UCSD-AML1 (cell line): ENCODE measurements at regions not wholly inside any gene's neighbourhood (a gene's known extent, or its start where the extent isn't known, plus 50 kb on each side); places are given as distances from the start of the nearest gene placed in this dataset.
A peak's percentile ranks its signal among the peaks of the same experiment; 100 is the strongest.
"Not testable (repeated sequence)": the region's sequence is repeated elsewhere in the genome, so short reads cannot be mapped to it uniquely, and the experiment has no call there.

ENCODE experiments used
- DNase-seq: peaks from one replicate; lab custom pipeline; 2025; ENCODE audit not compliant: unreplicated experiment; lab: John Stamatoyannopoulos, UW

GRCh38 chr7:88615336-88615735 lies 144.2 kb upstream of the ZNF804B start:
- DNase-seq: no peak

DNA sequence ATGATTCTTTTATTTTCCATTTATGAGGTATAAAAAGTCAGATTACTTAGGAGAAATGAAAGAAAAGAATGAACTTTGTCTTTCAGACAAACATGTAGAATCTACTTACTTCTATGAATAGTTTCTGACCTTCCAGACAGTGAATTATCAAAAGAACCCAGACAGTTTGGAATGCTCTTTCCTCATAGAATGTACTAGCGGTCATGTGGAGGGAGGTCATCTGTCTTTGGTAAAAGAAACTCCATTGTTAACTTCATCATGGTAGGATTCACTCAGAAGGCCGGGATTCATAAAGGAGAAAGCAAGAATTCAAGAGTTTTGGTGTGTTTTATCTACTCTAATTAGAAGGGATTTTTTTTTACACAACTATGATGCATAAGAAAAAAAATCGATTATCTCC lies 144.8 kb upstream of the ZNF804B start:
- DNase-seq: no peak

DNA sequence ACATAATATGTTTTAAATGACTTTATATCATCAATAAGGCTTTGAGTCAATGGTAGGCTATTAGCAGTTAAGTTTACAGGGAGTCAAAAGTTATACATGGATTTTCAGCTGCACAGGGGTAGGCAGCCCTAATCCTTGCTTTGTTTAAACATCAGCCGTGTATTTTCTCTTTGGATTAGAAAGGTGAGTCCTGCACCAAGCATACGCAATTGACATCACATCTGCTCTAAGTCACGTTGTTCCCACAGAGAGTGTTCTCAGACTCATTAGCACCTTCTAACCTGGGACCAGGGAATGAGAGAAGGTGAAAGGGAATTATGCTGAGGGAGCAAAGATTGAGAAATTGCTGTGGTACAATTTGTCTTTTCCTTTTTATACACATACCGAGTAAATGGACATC lies 148.6 kb upstream of the ZNF804B start:
- DNase-seq: no peak

- no peak for DNase-seq
Observed at GRCh38 chr7:88600695-88601094, 158.8 kb upstream of the ZNF804B start.

DNA sequence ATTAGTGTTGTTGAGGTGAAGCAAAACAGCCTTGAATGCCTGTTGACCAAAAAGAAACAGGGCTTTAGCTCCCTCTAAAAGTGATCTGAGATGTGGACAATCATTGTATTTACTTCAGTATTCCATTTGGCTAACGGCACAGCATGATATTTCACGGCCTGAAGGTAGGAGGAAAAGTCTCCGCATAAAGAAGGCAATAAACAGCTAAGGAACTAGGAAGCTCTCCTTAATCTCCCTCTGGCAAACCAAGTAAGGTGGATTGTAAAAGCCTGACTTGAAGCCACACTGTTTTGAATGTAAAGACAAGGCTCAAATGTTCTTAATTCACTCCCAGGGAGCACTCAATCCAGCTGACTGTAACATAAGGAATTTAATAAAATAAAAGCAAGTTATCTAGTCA lies 160.0 kb upstream of the ZNF804B start:
- DNase-seq: no peak

DNA sequence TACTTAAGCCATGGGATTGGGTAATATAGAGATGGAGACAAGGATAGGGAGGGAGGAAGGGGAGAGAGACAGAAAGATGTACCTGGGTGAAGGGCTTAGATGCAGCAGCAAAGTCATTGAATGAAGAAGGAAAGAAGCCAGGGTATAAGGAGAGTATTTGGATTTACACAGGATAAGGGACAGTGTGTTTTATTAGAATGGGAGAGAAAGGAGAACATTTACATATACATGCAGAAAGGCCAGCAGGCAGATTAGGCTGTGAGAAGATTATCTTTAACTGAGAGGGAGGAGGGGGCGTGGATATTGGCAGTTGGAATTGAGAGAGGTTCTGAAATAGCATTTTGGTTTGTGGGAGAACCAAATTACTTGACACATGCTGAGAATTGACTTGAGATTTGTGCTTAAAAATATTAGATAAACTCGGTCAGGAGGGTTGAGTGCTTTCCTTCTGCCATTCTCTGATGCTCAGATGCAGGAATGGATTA lies 161.5 kb upstream of the ZNF804B start:
- no peak for DNase-seq

DNA sequence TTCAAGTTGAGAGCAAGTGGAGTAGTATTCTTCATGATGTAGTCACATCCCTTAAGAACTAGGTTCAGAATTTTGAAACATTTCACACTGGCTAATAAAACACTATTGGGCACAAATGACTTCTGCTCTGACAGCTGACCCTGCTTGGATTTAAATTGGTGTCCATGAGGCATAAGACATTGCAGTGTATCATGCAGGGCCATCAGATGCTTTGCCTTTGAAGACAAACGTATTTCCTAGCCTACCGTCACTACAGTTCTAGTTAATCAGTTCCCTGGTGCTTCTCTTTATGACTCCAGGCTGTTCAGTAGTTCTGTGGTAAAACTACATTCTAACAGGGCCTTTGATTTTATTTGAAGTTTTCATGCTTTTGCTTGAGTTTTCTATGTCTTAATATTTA lies 168.5 kb upstream of the ZNF804B start:
- DNase-seq: no peak

- DNase-seq: no peak
Observed at GRCh38 chr7:88589927-88590326, 169.6 kb upstream of the ZNF804B start.

DNA sequence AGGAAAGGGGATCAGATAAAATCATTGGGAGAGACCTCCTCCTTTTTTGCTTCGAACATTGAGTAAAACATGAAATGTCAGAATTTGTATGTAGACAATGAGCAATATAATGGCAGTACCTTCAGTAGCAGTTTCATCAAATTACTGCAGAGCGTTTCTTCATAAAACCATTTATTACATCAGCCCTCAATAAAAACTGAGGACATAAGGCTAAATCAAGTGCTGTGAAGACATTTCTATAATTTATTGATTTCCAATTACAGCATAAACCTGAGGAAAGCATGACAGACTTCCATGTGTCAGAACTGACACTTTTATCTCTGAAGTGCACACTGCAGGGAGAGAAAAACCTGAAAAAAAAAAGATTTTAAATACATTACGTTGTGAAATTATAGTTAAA lies 172.6 kb upstream of the ZNF804B start:
- DNase-seq: no peak

DNA sequence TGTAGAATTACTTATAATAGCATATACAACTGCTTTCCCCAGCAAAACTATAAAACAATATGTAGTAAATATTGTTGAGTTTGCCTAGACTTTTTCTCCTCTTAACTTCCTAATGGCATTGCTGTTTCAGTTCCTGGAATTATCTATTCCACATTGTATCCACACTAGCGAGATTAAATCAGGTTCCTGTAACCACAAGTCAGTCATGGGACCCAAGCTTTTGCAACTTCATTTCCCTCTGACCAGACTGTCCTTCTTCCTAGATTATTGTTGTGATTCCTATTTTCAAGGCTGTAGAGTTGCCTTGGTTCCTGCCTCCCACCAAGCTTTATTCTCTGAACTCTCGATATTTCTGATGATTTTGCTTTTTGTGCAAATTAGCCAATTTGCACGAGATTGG lies 173.3 kb upstream of the ZNF804B start:
- DNase-seq: no peak

DNA sequence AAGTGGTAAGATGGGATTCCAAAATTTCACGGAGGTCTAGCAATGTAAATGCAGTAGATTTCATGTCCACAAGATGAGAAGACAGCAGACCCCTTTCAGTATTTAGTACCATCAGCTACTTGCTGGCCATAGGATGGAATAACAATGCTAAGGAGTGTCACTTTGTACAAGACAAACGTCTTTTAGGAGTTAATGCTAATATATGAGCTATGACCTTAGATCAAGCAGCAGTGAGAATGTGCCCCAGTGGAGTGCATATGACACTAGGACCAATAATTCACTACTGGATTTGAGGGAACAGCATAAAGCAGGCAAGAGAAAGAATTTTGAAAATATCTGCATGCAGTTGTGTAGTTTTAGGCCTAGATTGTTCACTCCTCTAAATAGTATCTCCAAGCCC lies 182.8 kb upstream of the ZNF804B start:
- DNase-seq: no peak

DNA sequence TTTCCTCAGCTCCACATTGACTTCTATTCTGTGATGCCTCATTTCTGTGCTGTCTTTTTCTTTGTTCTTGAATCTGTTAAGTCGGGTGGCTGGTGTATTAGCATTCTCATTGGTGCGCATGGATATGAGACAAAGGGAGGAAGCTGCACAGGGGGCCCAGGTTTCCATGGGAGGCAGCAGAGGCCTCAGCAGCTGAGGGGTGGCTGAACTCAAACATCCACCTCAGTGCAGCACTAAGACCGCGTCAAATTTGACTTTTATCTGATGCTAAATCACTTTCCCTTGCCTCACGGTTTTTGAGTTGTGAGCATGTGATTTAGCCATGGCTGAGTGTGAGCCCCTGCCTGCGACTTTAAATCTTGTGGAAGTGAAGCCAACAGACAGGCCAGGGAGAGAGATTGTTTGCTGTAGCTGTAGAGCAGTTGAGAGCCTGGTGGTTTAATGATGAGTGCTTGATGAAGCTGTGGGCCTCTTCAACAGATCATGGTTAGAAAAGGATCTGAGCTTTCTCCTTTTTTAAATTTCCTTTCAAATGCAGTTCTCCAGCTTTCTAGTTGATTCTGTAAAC lies 193.3 kb upstream of the ZNF804B start:
- DNase-seq: no peak

- DNase-seq: no peak
Observed at GRCh38 chr7:88565401-88565800, 194.1 kb upstream of the ZNF804B start.

GRCh38 chr7:88556441-88556840 lies 203.1 kb upstream of the ZNF804B start:
- DNase-seq: not testable (repeated sequence)

- not testable (repeated sequence) for DNase-seq
Observed at GRCh38 chr7:88554847-88555246, 204.7 kb upstream of the ZNF804B start.

DNA sequence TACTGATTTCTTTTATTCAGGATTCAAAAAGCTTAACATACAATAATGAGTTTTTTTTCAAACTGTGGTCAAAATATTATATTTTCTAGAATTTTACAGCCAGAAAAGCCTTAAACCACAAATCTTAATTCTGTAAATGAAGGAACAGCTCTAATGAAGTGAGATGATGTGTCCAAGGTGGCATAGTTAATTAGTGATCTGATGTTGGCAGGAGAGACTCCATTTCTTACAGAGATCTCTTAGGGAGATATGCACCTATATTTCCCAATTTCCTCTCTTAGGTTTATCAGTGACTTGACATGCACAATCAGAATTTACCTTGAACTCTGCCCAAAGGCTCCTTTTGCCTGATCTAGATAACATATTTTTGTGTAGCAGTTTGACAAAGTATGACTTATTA lies 211.1 kb upstream of the ZNF804B start:
- DNase-seq: no peak

GRCh38 chr7:88546808-88547207 lies 212.7 kb upstream of the ZNF804B start:
- peak; percentile 6 for DNase-seq

DNA sequence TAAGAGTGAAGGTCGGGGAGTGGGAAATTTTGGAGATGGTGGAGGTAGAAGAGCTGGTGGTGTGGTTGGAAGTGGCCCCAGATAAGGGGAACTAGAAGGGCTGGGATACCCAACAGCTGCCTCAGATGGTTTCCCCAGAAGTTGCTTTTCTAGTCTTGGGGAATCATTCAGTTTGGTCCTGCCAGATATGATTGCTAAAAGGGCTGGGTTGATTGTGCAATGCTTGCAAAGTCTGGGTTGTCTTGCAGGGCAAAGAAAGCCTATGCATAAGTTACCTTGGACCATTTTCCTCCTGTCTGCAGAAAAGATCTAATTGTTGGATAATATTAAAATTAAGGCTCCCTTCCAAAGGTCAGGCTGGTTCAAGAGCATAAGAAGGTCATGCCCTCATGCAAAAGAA lies 213.8 kb upstream of the ZNF804B start:
- no peak for DNase-seq

- DNase-seq: no peak
Observed at GRCh38 chr7:88540012-88540411, 219.5 kb upstream of the ZNF804B start.

DNA sequence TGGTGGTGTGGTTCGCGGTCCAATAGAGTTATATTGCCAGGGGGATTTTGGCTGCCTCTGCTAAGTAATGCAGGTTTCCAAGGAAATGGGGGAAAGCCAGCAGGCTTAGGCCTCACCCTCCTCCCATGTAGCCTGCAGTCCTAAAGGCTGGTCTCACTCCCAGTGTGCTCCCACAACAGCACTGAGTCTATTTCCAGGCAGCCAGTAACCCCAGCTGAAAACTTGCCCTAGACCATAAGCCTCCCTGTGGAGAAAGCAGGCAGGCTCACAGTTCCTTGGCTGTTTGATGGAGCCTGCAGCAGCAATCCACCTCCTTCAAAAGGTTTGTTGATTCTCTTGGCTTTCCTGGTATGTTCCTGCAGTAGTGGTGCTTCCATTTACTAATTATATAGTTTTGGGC lies 220.0 kb upstream of the ZNF804B start:
- no peak for DNase-seq

DNA sequence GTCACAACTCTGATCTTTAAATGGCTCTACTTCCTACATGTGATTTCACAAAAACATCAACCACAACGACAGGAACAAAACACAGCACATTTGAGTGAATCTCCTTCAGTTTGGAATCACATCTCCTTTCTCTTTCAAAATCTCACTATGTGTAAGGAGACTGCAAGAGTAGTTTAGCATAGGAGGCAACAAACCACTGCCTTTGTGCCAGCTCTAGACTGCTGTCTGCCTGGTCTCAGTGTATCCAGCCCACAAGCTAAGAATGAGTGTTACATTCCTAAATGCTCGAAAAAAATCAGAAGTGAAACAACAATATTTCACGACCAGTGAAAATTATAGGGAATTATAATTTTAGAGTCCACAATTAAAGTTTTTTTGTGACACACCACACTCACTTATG lies 217.0 kb upstream of the STEAP4 start:
- DNase-seq: no peak

DNA sequence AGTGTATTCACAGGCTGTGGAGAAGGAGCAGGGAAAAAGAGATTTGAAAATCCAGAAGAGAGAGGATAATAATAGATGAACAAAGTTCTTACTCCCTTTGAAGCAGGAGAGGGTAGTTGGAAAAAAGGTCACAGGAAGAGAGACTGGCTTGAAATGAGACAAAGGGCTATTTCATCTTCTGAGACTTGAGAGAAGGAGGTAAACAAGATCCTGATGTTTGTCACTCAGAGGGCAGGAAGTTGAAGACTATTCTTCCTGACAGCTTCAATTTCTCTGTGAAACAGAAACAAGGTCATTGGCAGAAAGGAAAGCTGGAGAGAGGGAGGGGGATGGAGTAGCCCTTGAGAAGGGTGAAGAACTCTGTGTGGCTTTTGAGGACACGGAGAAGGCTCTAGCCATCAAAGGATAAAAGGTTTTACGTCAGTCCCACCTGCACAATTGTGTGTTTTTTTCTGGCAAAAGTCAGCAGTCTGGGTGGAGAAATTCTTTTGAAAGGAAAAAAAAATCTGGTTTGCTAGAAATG lies 216.1 kb upstream of the STEAP4 start:
- DNase-seq: no peak

DNA sequence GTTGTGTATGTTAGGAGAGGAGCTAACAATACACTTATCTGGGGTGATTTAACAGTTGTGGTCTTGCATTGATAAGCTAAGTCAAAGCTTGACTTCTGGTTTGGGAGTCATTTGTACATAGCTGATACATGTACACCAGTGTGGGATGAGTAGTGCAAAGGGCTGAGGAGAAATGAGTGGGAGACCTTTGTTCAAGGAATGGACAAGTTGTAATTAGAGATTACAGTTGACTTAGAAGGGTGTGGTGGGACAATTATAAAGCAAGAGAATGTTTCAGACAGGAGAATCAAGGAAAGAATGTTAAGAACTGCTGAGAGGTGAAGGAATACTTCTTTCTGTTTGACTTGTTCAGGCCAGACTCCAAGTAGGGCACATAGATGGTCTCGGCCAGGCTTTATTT lies 209.7 kb upstream of the STEAP4 start:
- no peak for DNase-seq
